Rectal smooth muscle tissue (tissue), 1 donor: ENCODE measurements at regions not wholly inside any gene's neighbourhood (a gene's known extent, or its start where the extent isn't known, plus 50 kb on each side); places are given as distances from the start of the nearest gene placed in this dataset.
"Not testable (repeated sequence)": the region's sequence is repeated elsewhere in the genome, so short reads cannot be mapped to it uniquely, and the experiment has no call there.

Experiments used
- H3K27ac ChIP-seq: one replicate; pipeline ENCODE4 v1.7.0; 2013; ENCODE audit warnings: low read depth, low read length, inconsistent platforms
- H3K27me3 ChIP-seq: one replicate; pipeline ENCODE4 v1.7.0; 2013; ENCODE audit warnings: low read length; ENCODE audit not compliant: control insufficient read depth, insufficient read depth
- H3K36me3 ChIP-seq: one replicate; pipeline ENCODE4 v1.7.0; 2013; ENCODE audit warnings: low read length; ENCODE audit not compliant: control insufficient read depth, insufficient read depth
- H3K4me1 ChIP-seq: one replicate; pipeline ENCODE4 v1.7.0; 2013; ENCODE audit warnings: low read length; ENCODE audit not compliant: control insufficient read depth, insufficient read depth
- H3K4me3 ChIP-seq: one replicate; pipeline ENCODE4 v1.7.0; 2013; ENCODE audit warnings: low read length
- H3K9ac ChIP-seq: one replicate; pipeline ENCODE4 v1.7.0; 2013; ENCODE audit warnings: low read length

DNA sequence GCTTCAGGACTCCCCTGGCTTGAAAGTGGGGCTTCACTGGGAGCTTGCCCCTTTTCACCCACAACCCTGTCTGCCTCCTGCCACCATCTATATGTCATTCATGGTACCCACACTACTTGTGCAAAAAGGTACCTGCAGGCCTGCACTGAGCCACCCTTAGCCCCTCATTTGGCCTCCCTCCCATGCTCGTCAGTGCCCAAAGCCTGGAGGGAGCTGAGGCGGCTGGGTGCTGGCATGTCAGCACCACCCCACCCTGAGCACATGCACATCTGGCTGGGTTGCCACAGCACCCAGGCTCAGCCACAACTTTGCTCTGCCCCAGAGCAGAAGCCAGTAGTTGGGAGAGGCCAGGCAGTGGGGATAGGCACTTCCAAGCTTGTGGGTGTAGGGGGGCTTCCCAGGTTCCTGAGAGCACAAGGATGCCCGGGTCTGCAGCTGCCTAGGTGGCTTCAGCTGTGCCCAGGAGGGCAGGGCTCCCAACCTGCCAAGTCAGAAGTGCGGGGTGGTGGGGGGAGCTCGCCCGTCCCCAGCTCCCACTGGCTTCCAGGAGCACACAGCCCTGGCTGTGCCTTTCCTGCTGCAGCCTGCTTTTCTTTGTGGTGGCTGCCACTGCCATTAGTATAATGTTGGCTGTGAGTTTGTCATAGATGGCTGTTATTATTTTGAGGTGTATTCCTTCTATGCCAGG, 1054.6 kb upstream of the EPHA6 start:
- Histone ChIP-seq H3K9ac (no peak overlapping the region), H3K36me3 (no peaks in the 10 kb centered on the region), H3K27ac (no peak overlapping the region), H3K27me3 (no peaks in the 10 kb centered on the region), H3K4me1 (no peaks in the 10 kb centered on the region), H3K4me3 (no peak overlapping the region)

DNA sequence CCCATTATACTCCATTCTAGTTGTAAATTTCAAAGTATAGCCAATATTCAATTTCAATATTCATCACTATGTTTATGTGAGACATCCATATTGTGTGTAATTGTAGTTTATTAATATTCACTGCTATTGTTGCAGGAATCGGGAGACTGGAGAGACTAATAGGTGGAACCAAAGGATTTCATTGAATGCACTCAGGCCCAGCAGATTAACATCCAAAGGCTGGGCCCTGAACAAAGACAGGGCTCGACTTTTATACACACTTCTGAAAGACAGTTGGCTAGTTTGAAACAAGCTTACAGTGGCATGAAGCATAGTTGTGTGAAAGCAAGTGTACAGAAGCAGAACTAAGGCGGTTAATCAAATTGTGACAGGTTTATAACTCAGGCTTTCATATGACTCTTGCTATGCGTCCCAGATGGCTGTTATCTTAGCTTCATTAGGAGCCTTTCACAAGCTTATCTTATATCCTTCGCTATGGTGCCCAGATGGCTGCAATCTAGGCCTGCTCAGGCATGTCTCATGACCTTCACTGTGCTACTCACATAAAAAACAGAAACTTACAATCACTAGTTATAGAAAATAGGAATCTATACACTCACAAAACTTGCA, 1038.8 kb upstream of the EPHA6 start:
- H3K4me3 ChIP-seq, result no peak overlapping the region
- H3K27me3 ChIP-seq, result no peaks in the 10 kb centered on the region
- H3K4me1 ChIP-seq, result no peaks in the 10 kb centered on the region
- no peak overlapping the region for H3K27ac ChIP-seq
- no peaks in the 10 kb centered on the region for H3K36me3 ChIP-seq
- no peak overlapping the region for H3K9ac ChIP-seq

DNA sequence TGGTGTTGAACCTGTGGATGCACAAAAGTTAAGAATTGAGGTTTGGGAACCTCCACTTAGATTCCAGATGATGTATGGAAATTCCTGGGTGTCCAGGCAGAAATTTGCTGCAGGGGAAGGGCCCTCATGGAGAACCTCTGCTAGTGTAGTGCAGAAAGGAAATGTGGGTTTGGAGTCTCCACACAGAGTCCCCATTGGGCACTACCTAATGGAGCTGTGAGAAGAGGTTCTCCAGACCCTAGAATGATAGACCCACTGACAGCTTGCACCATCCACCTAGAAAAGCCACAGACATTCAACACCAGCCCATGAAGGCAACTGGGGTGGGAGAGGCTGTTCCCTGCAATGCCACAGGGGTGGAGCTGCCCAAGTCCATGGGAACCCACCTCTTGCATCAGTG, 1032.8 kb upstream of the EPHA6 start:
- Histone ChIP-seq H3K4me3 (no peak overlapping the region), H3K27me3 (no peaks in the 10 kb centered on the region), H3K27ac (no peak overlapping the region), H3K36me3 (no peaks in the 10 kb centered on the region), H3K9ac (no peak overlapping the region), H3K4me1 (no peaks in the 10 kb centered on the region)

DNA sequence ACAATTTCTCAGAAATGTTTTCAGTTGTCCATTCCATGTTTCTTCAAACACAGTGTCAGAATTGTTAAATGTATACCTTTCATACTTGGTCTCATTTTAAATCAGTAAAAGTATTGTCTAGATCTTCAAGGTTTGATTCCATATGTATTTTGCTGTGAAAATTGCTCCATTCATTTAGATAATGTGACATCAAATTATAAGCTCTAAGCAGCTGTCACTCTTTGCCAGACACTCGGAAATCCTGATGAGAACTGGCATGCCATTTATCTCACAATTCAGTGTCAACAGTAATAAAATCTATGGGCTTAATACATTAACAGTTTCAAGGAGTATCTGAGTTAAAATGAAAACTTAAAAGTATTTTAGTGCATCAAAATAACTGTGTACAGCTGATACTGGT, 1025.3 kb upstream of the EPHA6 start:
- Histone ChIP-seq H3K4me1 (no peaks in the 10 kb centered on the region), H3K27me3 (no peaks in the 10 kb centered on the region), H3K36me3 (no peaks in the 10 kb centered on the region), H3K27ac (no peak overlapping the region), H3K4me3 (no peak overlapping the region), H3K9ac (no peak overlapping the region)

DNA sequence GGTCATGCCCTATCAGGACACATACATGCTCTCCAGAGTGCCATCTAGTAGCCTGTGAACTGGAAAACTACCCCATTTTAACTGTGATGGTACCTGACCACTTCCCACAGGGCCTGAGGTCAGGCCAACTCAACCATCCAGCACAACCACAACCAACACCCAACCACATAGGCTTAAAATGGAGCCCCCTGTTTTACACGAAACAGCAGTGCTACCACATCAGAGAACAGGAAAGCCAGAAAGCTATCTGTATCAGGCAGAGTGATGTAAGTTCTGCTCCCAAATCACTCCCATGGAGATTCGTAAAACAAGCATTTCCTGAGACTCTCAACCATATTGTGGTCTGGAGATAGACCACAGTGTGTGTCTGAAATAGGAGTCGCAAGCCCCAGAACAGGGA, 1017.3 kb upstream of the EPHA6 start:
- H3K36me3 ChIP-seq, result no peaks in the 10 kb centered on the region
- no peak overlapping the region for H3K4me3 ChIP-seq
- no peaks in the 10 kb centered on the region for H3K27me3 ChIP-seq
- no peak overlapping the region for H3K9ac ChIP-seq
- no peak overlapping the region for H3K27ac ChIP-seq
- no peaks in the 10 kb centered on the region for H3K4me1 ChIP-seq

DNA sequence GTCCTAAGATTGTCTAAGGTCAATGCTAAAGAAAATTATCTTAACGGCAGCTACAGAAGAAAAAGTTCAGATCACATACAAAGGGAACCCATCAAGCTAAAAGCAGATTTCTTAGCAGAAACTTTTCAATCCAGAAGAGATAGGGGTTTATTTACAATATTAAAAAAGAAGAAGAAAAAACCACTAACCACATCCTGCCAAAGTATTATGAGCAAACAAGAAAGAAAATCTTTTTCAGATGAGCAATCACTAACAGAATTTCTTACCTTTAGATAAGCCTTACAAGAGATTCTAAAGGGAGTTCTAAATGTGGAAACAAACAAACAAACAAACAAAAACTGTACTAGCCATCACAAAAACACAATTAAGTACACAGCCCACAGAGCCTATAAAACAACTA, 1015.8 kb upstream of the EPHA6 start:
- Histone ChIP-seq H3K4me3 (no peak overlapping the region), H3K9ac (no peak overlapping the region), H3K4me1 (no peaks in the 10 kb centered on the region), H3K27ac (no peak overlapping the region), H3K27me3 (no peaks in the 10 kb centered on the region), H3K36me3 (no peaks in the 10 kb centered on the region)

DNA sequence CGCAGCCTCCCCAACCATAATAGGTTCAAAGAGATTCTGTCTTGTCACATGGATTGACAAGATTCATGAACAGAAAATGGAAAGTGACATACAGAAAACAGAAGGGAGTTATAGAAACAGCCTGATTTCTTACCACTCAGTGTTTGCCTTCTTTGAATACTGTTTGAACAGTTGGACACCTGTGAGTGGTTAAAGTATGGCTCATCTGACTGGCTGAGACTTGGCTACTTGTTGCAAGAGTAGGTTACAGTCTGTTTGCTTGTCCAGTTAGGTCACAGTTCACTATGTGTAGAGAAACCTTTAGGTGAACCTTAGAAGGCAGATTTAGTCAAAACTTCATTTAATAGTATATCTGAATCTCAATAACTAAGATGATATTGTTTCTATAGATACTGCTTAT, 1003.9 kb upstream of the EPHA6 start:
- no peaks in the 10 kb centered on the region for H3K4me1 ChIP-seq
- no peak overlapping the region for H3K9ac ChIP-seq
- H3K36me3 ChIP-seq, result no peaks in the 10 kb centered on the region

DNA sequence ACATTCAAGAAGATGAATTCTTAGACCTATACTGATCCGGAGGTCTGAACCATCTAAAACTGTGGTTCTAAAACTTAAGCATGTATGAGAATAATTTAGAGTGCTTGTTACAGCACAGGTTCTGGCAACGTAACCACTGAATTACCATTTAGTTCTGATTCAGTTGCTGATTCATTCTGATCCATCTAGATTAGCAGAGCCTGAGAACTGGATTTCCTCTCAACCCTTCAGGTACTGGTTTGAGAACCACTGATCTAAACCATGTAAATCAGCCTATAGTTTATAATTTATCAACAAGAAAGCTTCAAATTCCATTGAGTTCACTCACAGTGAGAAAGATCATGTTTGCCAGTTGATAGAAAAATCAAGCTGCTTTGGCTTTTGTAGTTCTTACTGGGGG, 1001.1 kb upstream of the EPHA6 start:
- no peaks in the 10 kb centered on the region for H3K27me3 ChIP-seq

More for the DNA sequence above, 1003.9 kb upstream of the EPHA6 start:
- Histone ChIP-seq H3K4me3 (no peak overlapping the region), H3K27ac (no peak overlapping the region), H3K27me3 (no peaks in the 10 kb centered on the region)

DNA sequence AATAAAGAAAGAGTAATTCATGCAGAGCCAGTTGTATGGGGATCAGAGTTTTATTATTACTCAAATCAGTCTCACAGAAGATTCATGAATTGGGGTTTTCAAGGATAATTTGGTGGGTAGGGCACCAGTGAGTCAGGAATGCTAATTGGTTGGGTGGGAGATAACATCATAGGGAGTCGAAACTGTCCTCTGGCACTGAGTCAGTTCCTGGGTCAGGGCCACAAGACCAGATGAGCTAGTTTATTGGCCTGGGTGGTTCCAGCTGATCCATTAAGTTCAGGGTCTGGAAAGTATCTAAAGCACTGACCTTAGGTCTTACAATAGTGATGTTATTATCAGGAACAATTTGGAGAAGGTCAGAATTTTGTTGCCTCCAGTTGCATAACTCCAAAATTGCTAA, 998.6 kb upstream of the EPHA6 start:
- no peak overlapping the region for H3K27ac ChIP-seq
- no peak overlapping the region for H3K9ac ChIP-seq
- no peaks in the 10 kb centered on the region for H3K27me3 ChIP-seq
- no peak overlapping the region for H3K4me3 ChIP-seq
- H3K36me3 ChIP-seq, result no peaks in the 10 kb centered on the region
- no peaks in the 10 kb centered on the region for H3K4me1 ChIP-seq

More for the DNA sequence above, 1001.1 kb upstream of the EPHA6 start:
- Histone ChIP-seq H3K27ac (no peak overlapping the region), H3K4me1 (no peaks in the 10 kb centered on the region), H3K9ac (no peak overlapping the region), H3K4me3 (no peak overlapping the region), H3K36me3 (no peaks in the 10 kb centered on the region)

DNA sequence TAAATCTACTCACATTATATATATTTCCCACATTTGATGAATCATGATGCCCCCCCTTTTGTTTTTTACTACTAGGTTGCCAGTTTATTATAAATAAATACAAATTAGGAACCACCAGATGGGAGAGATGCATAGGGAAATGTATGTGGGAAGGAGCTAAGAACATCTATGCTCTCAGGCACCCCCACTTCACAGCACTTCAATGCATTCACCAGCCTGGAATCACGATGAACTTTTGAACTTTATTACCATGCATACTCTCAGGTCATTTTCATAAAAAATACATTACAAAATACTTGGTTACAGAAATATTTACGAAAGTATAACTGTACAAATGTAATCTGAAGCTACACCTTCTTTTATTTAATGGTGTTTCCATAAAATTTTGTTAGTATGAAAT, 988.0 kb upstream of the EPHA6 start:
- Histone ChIP-seq H3K36me3 (no peaks in the 10 kb centered on the region), H3K4me3 (no peak overlapping the region), H3K4me1 (no peaks in the 10 kb centered on the region), H3K27me3 (no peaks in the 10 kb centered on the region), H3K27ac (no peak overlapping the region), H3K9ac (no peak overlapping the region)

DNA sequence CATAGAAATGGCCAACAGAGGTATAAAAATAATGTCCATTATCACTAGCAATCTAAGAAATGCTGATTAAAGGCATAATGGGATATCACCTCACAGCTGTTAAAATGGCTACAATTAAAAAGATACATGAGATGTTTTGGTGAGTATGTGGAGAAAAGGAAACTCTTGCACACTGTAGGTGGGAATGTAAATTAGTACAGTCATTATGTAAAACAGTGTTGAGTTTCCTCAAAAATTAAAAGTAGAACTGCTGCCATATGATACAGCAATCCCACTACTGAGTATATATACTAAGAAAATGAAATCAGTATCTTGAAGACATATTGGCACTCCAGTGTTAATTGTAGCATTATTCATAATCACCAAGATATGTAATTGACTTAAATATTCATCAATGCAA, 982.2 kb upstream of the EPHA6 start:
- H3K9ac ChIP-seq, result no peak overlapping the region
- no peak overlapping the region for H3K27ac ChIP-seq
- no peaks in the 10 kb centered on the region for H3K27me3 ChIP-seq
- no peaks in the 10 kb centered on the region for H3K4me1 ChIP-seq
- H3K36me3 ChIP-seq, result no peaks in the 10 kb centered on the region
- no peak overlapping the region for H3K4me3 ChIP-seq

DNA sequence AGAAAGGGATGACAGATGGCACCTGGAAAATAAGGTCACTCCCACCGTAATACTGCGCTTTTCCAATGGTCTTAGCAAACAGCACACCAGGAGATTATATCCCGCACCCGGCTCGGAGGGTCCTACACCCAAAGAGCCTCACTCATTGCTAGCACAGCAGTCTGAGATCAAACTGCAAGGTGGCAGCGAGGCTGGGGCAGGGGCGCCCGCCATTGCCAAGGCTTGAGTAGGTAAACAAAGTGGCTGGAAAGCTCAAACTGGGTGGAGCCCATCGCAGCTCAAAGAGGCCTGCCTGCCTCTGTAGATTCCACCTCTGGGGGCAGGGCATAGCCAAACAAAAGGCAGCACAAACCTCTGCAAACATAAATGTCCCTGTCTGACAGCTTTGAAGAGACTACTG, 953.8 kb upstream of the EPHA6 start:
- not testable (repeated sequence) for H3K9ac ChIP-seq, H3K27ac ChIP-seq, H3K36me3 ChIP-seq, H3K4me3 ChIP-seq, H3K4me1 ChIP-seq, H3K27me3 ChIP-seq

DNA sequence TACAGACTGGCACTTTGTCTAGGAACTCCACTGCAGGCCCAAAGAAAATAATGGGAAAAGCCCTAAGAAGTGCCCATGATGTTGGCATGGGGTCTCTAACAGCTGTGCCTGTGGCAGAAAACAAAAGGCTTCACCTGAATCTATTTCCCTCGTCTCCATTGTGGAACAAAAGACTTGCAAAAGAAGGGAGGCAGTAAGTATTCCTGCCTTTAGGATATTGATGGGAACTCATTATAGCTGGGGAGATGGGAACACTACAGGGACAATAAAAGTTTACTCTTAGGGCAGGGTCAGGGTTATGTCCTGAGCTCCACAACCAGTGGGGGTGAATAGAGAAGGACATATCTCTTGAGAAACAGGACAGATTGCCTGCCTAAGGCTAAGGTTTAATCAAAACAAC, 930.6 kb upstream of the EPHA6 start:
- H3K27ac ChIP-seq, result no peak overlapping the region
- no peak overlapping the region for H3K4me3 ChIP-seq
- no peaks in the 10 kb centered on the region for H3K36me3 ChIP-seq
- no peak overlapping the region for H3K9ac ChIP-seq
- no peaks in the 10 kb centered on the region for H3K4me1 ChIP-seq
- no peaks in the 10 kb centered on the region for H3K27me3 ChIP-seq
